Ovary (tissue), 3 donors: ENCODE measurements at regions not wholly inside any gene's neighbourhood (a gene's known extent, or its start where the extent isn't known, plus 50 kb on each side); places are given as distances from the start of the nearest gene placed in this dataset.

Experiments
- EP300 ChIP-seq: sonication (generic); formaldehyde crosslinking; IDR thresholded peaks from one replicate; pipeline ENCODE4 v1.6.1; 2017; ENCODE audit warnings: antibody characterized with exemption
- POLR2A ChIP-seq: fragments of 450-650 bp; IDR thresholded peaks from one replicate; pipeline ENCODE4 v1.6.1; 2017; ENCODE audit warnings: antibody characterized with exemption, mild to moderate bottlenecking, moderate library complexity
- TF ChIP-seq, protein P1 (sequence below), 3 donors: fragments of 450-650 bp in 2 of 3; fragments of 200-600 bp in 1 of 3; IDR thresholded peaks; one replicate each; pipeline versions ENCODE4 v1.5.1 to v1.8.0; 2016 to 2022; ENCODE audit warnings: antibody characterized with exemption in 3 of 3, mild to moderate bottlenecking in 1 of 3
- donor health status: DM: no; HTN: no; CAD: no.

DNA sequence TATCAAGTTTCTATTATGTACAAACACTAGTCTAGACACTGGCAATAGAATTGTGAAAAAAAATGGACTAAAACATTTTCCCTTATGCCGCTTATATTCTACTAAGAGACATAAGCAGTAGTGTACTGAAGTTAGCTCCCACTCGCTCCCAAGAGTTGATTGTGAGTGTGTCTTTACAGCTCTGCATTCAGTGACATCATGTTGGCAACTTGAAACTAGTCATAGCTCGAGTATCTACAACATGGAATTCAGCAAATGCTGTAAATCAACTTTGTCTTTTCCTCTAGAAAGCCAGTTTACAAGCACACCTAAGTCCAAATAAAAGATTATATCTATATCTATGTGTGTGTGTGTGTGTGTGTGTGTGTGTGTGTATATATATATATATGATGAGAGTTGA is 58.8 kb upstream of the MAGI2 start:
- TF ChIP-seq, protein P1, sequence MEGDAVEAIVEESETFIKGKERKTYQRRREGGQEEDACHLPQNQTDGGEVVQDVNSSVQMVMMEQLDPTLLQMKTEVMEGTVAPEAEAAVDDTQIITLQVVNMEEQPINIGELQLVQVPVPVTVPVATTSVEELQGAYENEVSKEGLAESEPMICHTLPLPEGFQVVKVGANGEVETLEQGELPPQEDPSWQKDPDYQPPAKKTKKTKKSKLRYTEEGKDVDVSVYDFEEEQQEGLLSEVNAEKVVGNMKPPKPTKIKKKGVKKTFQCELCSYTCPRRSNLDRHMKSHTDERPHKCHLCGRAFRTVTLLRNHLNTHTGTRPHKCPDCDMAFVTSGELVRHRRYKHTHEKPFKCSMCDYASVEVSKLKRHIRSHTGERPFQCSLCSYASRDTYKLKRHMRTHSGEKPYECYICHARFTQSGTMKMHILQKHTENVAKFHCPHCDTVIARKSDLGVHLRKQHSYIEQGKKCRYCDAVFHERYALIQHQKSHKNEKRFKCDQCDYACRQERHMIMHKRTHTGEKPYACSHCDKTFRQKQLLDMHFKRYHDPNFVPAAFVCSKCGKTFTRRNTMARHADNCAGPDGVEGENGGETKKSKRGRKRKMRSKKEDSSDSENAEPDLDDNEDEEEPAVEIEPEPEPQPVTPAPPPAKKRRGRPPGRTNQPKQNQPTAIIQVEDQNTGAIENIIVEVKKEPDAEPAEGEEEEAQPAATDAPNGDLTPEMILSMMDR (IDR thresholded peaks at IDR 0.05), result no peak
- TF ChIP-seq POLR2A (no peak), EP300 (no peak)
